NCI-H2227 (cell line): ENCODE measurements at regions not wholly inside any gene's neighbourhood (a gene's known extent, or its start where the extent isn't known, plus 50 kb on each side); places are given as distances from the start of the nearest gene placed in this dataset.
"Not testable (repeated sequence)": the region's sequence is repeated elsewhere in the genome, so short reads cannot be mapped to it uniquely, and the experiment has no call there.

Source experiments
- DNase-seq: peaks from one replicate; lab custom pipeline; 2025; ENCODE audit not compliant: unreplicated experiment; lab: John Stamatoyannopoulos, UW

GRCh38 chrX:45447331-45447730, 246.7 kb upstream of the DIPK2B start:
- DNase-seq = no peak

- no peak for DNase-seq
These were observed 245.2 kb upstream of the DIPK2B start for GRCh38 chrX:45445745-45446412.

GRCh38 chrX:45437186-45437585, 236.5 kb upstream of the DIPK2B start:
- no peak for DNase-seq

- no peak for DNase-seq
These were observed 234.8 kb upstream of the DIPK2B start for GRCh38 chrX:45435481-45435880.

- no peak for DNase-seq
These were observed 233.6 kb upstream of the DIPK2B start for GRCh38 chrX:45434231-45434630.

GRCh38 chrX:45428831-45429230, 228.2 kb upstream of the DIPK2B start:
- no peak for DNase-seq

- DNase-seq = no peak
These were observed 223.7 kb upstream of the DIPK2B start for GRCh38 chrX:45424326-45424725.

GRCh38 chrX:45422216-45422925, 221.7 kb upstream of the DIPK2B start:
- no peak for DNase-seq

GRCh38 chrX:45421806-45422205, 221.1 kb upstream of the DIPK2B start:
- DNase-seq = no peak

GRCh38 chrX:45404206-45404605, 203.5 kb upstream of the DIPK2B start:
- DNase-seq = no peak

- DNase-seq = no peak
These were observed 201.2 kb upstream of the DIPK2B start for GRCh38 chrX:45401923-45402322.

GRCh38 chrX:45400951-45401725, 200.5 kb upstream of the DIPK2B start:
- not testable (repeated sequence) for DNase-seq

GRCh38 chrX:45400027-45400779, 199.5 kb upstream of the DIPK2B start:
- no peak for DNase-seq

- no peak for DNase-seq
These were observed 185.1 kb upstream of the DIPK2B start for GRCh38 chrX:45385757-45386156.

GRCh38 chrX:45381841-45382240, 181.2 kb upstream of the DIPK2B start:
- no peak for DNase-seq

- DNase-seq = no peak
These were observed 180.7 kb upstream of the DIPK2B start for GRCh38 chrX:45381366-45381765.

- DNase-seq = no peak
These were observed 178.6 kb upstream of the DIPK2B start for GRCh38 chrX:45379236-45379635.

- no peak for DNase-seq
These were observed 171.5 kb upstream of the DIPK2B start for GRCh38 chrX:45372151-45372550.

- no peak for DNase-seq
These were observed 168.0 kb upstream of the DIPK2B start for GRCh38 chrX:45368705-45369104.

GRCh38 chrX:45363596-45363995, 162.9 kb upstream of the DIPK2B start:
- no peak for DNase-seq

- no peak for DNase-seq
These were observed 159.9 kb upstream of the DIPK2B start for GRCh38 chrX:45360571-45360970.
